WTC11 (cell line): ENCODE measurements at regions not wholly inside any gene's neighbourhood (a gene's known extent, or its start where the extent isn't known, plus 50 kb on each side); places are given as distances from the start of the nearest gene placed in this dataset.

Source experiments
- CTCF ChIP-seq: fragments of 200-600 bp; IDR thresholded peaks from 2 replicates; pipeline ENCODE4 v1.8.0; 2022; ENCODE audit warnings: antibody characterized with exemption
- E2F1 ChIP-seq: sonication (generic); formaldehyde crosslinking; IDR thresholded peaks from 2 replicates; pipeline ENCODE4 v1.8.0; 2022; ENCODE audit warnings: mild to moderate bottlenecking, missing genetic modification reagents
- ELF4 ChIP-seq: sonication (generic); formaldehyde crosslinking; IDR thresholded peaks from 2 replicates; pipeline ENCODE4 v1.8.1; 2022; ENCODE audit warnings: low read depth, mild to moderate bottlenecking, moderate library complexity, missing genetic modification reagents
- GABPB1 ChIP-seq: sonication (generic); formaldehyde crosslinking; IDR thresholded peaks from 2 replicates; pipeline ENCODE4 v1.8.1; 2023; ENCODE audit warnings: mild to moderate bottlenecking, missing genetic modification reagents
- MAX ChIP-seq: sonication (generic); formaldehyde crosslinking; IDR thresholded peaks from 2 replicates; pipeline ENCODE4 v1.8.0; 2022; ENCODE audit warnings: mild to moderate bottlenecking, missing genetic modification reagents
- MYBL2 ChIP-seq: sonication (generic); formaldehyde crosslinking; IDR thresholded peaks from 2 replicates; pipeline ENCODE4 v1.8.1; 2023; ENCODE audit warnings: mild to moderate bottlenecking, moderate library complexity, missing genetic modification reagents
- NFE2L1 ChIP-seq: sonication (generic); formaldehyde crosslinking; IDR thresholded peaks from 2 replicates; pipeline ENCODE4 v1.8.1; 2023; ENCODE audit warnings: missing genetic modification reagents
- STAT6 ChIP-seq: sonication (generic); formaldehyde crosslinking; conservative IDR thresholded peaks from 2 replicates; pipeline ENCODE4 v1.8.1; 2023; ENCODE audit warnings: mild to moderate bottlenecking, low read depth, missing genetic modification reagents, moderate library complexity
- USF1 ChIP-seq: sonication (generic); formaldehyde crosslinking; IDR thresholded peaks from 2 replicates; pipeline ENCODE4 v1.8.0; 2022; ENCODE audit warnings: mild to moderate bottlenecking, missing genetic modification reagents
- ZNF121 ChIP-seq: sonication (generic); formaldehyde crosslinking; IDR thresholded peaks from 2 replicates; pipeline ENCODE4 v1.8.0; 2023; ENCODE audit warnings: missing genetic modification reagents
- ZNF423 ChIP-seq: fragments of 250-450 bp; sonication (Bioruptor Pico); IDR thresholded peaks from 2 replicates; pipeline ENCODE4 v2.1.2; 2022; ENCODE audit warnings: mild to moderate bottlenecking, moderate library complexity

- TF ChIP-seq CTCF, result no peak
- TF ChIP-seq ELF4 (CRISPR knock-in tag), result no peak
- TF ChIP-seq USF1 (CRISPR knock-in tag), result no peak
- TF ChIP-seq STAT6 (CRISPR knock-in tag), result no peak
- no peak for TF ChIP-seq ZNF423 (CRISPR knock-in tag)
- TF ChIP-seq MAX (CRISPR knock-in tag), result no peak
- TF ChIP-seq GABPB1 (CRISPR knock-in tag), result no peak
- no peak for TF ChIP-seq MYBL2 (CRISPR knock-in tag)
- TF ChIP-seq ZNF121 (CRISPR knock-in tag), result no peak
- TF ChIP-seq E2F1 (CRISPR knock-in tag), result no peak
- no peak for TF ChIP-seq NFE2L1
These were observed 558.4 kb downstream of the PIK3C3 start for GRCh38 chr18:42513441-42513840.
